Esophagus muscularis mucosa (tissue), 4 donors: ENCODE measurements at regions not wholly inside any gene's neighbourhood (a gene's known extent, or its start where the extent isn't known, plus 50 kb on each side); places are given as distances from the start of the nearest gene placed in this dataset.

Source experiments
- CTCF ChIP-seq, 3 experiments: fragments of 200-600 bp in 2 of 3; fragments of 450-650 bp in 1 of 3; sonication (generic) in 2 of 3; IDR thresholded peaks; one replicate each; pipeline ENCODE4 v1.5.1; 2017 to 2019; ENCODE audit warnings: antibody characterized with exemption in 3 of 3, mild to moderate bottlenecking in 2 of 3, moderate library complexity in 1 of 3
- EP300 ChIP-seq: sonication (generic); formaldehyde crosslinking; IDR thresholded peaks from one replicate; pipeline ENCODE4 v1.6.1; 2017; ENCODE audit warnings: antibody characterized with exemption
- POLR2A ChIP-seq: fragments of 450-650 bp; IDR thresholded peaks from one replicate; pipeline ENCODE4 v1.6.1; 2017; ENCODE audit warnings: antibody characterized with exemption, moderate library complexity, mild to moderate bottlenecking, low read depth
- POLR2AphosphoS5 ChIP-seq, 2 donors: sonication (generic); formaldehyde crosslinking; IDR thresholded peaks; one replicate each; pipeline ENCODE4 v1.6.1; 2017; ENCODE audit warnings: antibody characterized with exemption in 2 of 2

GRCh38 chr4:29565256-29565655, 1154.9 kb upstream of the PCDH7 start:
- TF ChIP-seq POLR2A: no peak
- no peak for TF ChIP-seq CTCF (IDR thresholded peaks at IDR 0.05)
- TF ChIP-seq EP300: no peak
- no peak for TF ChIP-seq POLR2AphosphoS5 (IDR thresholded peaks at IDR 0.05)
